ENCODE measurements at regions not wholly inside any gene's neighbourhood (a gene's known extent, or its start where the extent isn't known, plus 50 kb on each side); places are given as distances from the start of the nearest gene placed in this dataset.
"Not testable (repeated sequence)": the region's sequence is repeated elsewhere in the genome, so short reads cannot be mapped to it uniquely, and the experiment has no call there.

DNA sequence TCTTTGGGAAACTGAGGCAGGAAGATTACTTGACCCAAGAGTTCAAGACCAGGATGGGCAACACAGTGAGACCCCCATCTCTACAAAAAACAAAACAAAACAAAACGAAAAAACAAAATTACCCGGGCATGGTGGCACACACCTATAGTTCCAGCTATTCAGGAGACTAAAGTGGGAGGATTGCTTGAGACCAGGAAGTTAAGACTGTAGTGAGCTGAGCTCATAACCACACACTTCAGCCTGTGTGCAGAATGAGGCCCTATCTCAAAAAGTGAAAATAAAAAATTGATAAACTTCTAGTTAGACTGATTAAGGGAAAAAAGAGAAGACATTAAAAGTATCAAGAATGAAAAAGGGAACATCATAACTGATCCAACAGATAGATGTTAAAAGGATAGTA is 154.0 kb downstream of the RHOU start:
- 72 to 85% (median 81%) methylated on average over 2 of the region's 2 CpGs for WGBS, 4 donors
- TF ChIP-seq POLR2A (IDR thresholded peaks at IDR 0.05): no peak
- TF ChIP-seq, protein P1, sequence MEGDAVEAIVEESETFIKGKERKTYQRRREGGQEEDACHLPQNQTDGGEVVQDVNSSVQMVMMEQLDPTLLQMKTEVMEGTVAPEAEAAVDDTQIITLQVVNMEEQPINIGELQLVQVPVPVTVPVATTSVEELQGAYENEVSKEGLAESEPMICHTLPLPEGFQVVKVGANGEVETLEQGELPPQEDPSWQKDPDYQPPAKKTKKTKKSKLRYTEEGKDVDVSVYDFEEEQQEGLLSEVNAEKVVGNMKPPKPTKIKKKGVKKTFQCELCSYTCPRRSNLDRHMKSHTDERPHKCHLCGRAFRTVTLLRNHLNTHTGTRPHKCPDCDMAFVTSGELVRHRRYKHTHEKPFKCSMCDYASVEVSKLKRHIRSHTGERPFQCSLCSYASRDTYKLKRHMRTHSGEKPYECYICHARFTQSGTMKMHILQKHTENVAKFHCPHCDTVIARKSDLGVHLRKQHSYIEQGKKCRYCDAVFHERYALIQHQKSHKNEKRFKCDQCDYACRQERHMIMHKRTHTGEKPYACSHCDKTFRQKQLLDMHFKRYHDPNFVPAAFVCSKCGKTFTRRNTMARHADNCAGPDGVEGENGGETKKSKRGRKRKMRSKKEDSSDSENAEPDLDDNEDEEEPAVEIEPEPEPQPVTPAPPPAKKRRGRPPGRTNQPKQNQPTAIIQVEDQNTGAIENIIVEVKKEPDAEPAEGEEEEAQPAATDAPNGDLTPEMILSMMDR (IDR thresholded peaks at IDR 0.05): no peak

GRCh38 chr1:228891272-228892034 is 156.2 kb downstream of the RHOU start:
- Histone ChIP-seq H3K9me3 (peaks cover 0 to 4% (median 0%) of the 10 kb centered on the region in 12 donors), H3K36me3 (no peaks in the 10 kb centered on the region), H3K4me3 (no peak overlapping the region), H3K4me1 (no peaks in the 10 kb centered on the region), H3K27ac (no peak overlapping the region), H3K27me3 (no peaks in the 10 kb centered on the region)
- TF ChIP-seq, protein P1 (IDR thresholded peaks at IDR 0.05): no peak
- TF ChIP-seq POLR2A (IDR thresholded peaks at IDR 0.05): no peak
- ATAC-seq: no peak
- DNase-seq: no peak
- intact Hi-C loops (cut with DNase I): loop anchor here in 1 of 10 donors (10.0 kb wide), 1 partner anchor 57 kb away; no protein-coding TSS in a partner anchor
- WGBS, 4 donors: 86 to 90% (median 87%) methylated on average over 15 to 16 of the region's 16 CpGs

More for the DNA sequence above, 154.0 kb downstream of the RHOU start:
- peaks cover 0 to 6% (median 0%) of the 10 kb centered on the region in 12 donors for H3K9me3 ChIP-seq
- DNase-seq (no peak), ATAC-seq (no peak)
- H3K36me3 ChIP-seq: no peaks in the 10 kb centered on the region
- H3K27ac ChIP-seq: no peak overlapping the region
- no peaks in the 10 kb centered on the region for H3K27me3 ChIP-seq
- no peak overlapping the region for H3K4me3 ChIP-seq
- no peaks in the 10 kb centered on the region for H3K4me1 ChIP-seq
- intact Hi-C loops (cut with DNase I): no loop called here

DNA sequence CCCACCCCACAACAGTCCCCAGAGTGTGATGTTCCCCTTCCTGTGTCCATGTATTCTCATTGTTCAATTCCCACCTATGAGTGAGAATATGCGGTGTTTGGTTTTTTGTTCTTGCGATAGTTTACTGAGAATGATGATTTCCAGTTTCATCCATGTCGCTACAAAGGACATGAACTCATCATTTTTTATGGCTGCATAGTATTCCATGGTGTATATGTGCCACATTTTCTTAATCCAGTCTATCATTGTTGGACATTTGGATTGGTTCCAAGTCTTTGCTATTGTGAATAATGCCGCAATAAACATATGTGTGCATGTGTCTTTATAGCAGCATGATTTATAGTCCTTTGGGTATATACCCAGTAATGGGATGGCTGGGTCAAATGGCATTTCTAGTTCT is 156.9 kb downstream of the RHOU start:
- WGBS, 4 donors: 93 to 100% (median 95%) methylated on average over 3 of the region's 4 CpGs
- ATAC-seq, H3K9me3 ChIP-seq, H3K4me3 ChIP-seq, H3K36me3 ChIP-seq, H3K27me3 ChIP-seq, H3K27ac ChIP-seq, H3K4me1 ChIP-seq, DNase-seq: not testable (repeated sequence)
- intact Hi-C loops (cut with DNase I): loop anchor here in 1 of 10 donors (10.0 kb wide), 1 partner anchor 57 kb away; no protein-coding TSS in a partner anchor

- intact Hi-C loops (cut with DNase I): loop anchor here in 1 of 10 donors (10.0 kb wide), 1 partner anchor 60 kb away; no protein-coding TSS in a partner anchor
- 78 to 89% (median 82%) methylated on average over 10 of the region's 10 CpGs for WGBS, 4 donors
- Histone ChIP-seq H3K27ac (no peak overlapping the region), H3K27me3 (peaks cover 0 to 6% (median 0%) of the 10 kb centered on the region in 9 donors), H3K9me3 (peaks cover 0 to 4% (median 0%) of the 10 kb centered on the region in 12 donors), H3K36me3 (no peaks in the 10 kb centered on the region), H3K4me3 (no peak overlapping the region), H3K4me1 (peaks cover 0 to 14% (median 0%) of the 10 kb centered on the region in 12 donors)
- TF ChIP-seq POLR2A (IDR thresholded peaks at IDR 0.05): no peak
- TF ChIP-seq, protein P1 (IDR thresholded peaks at IDR 0.05): no peak
- DNase-seq (no peak), ATAC-seq (no peak)
Observed at GRCh38 chr1:228894442-228894989, 159.2 kb downstream of the RHOU start.
